ENCODE measurements at regions not wholly inside any gene's neighbourhood (a gene's known extent, or its start where the extent isn't known, plus 50 kb on each side); places are given as distances from the start of the nearest gene placed in this dataset.

GRCh38 chr3:5321666-5322340 lies 134.3 kb downstream of the EDEM1 start:
- TF ChIP-seq CTCF (IDR thresholded peaks at IDR 0.05) (no peak), POLR2A (IDR thresholded peaks at IDR 0.05) (no peak)
